ENCODE measurements at regions not wholly inside any gene's neighbourhood (a gene's known extent, or its start where the extent isn't known, plus 50 kb on each side); places are given as distances from the start of the nearest gene placed in this dataset.
"Not testable (repeated sequence)": the region's sequence is repeated elsewhere in the genome, so short reads cannot be mapped to it uniquely, and the experiment has no call there.

DNA sequence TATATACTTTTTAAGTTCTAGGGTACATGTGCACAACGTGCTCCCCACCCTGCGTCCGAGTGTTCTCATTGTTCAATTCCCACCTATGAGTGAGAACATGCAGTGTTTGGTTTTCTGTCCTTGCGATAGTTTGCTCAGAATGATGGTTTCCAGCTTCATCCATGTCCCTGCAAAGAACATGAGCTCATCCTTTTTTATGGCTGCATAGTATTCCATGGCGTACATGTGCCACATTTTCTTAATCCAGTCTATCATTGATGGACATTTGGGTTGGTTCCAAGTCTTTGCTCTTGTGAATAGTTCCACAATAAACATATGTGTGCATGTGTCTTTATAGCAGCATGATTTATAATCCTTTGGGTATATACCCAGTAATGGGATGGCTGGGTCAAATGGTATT is 148.1 kb upstream of the CHST15 start:
- not testable (repeated sequence) for H2BK120ac ChIP-seq (ENCODE audit: insufficient read depth, low read length, poor library complexity); H3K4me3 ChIP-seq (ENCODE audit: low read depth, low read length); H3K79me2 ChIP-seq (ENCODE audit: control insufficient read depth, insufficient read depth, low read length, poor library complexity); H3K4ac ChIP-seq (ENCODE audit: low read depth, low read length); H3K27me3 ChIP-seq (ENCODE audit: insufficient read depth, low read length); H2AFZ ChIP-seq (ENCODE audit: insufficient read depth, low read length, poor library complexity); H3K23ac ChIP-seq (ENCODE audit: low read length); H4K8ac ChIP-seq (ENCODE audit: low read depth, low read length); H4K91ac ChIP-seq (ENCODE audit: low read depth, low read length); H3K4me1 ChIP-seq (ENCODE audit: control insufficient read depth in 1 of 2, insufficient read depth in 2 of 2, low read length in 2 of 2); H3K27ac ChIP-seq (ENCODE audit: low read depth, low read length); H3K36me3 ChIP-seq (ENCODE audit: control insufficient read depth in 1 of 2, insufficient read depth in 2 of 2, low read length in 2 of 2); DNase-seq; H3K9me3 ChIP-seq (ENCODE audit: insufficient read depth, low read depth, low read length); H2AK5ac ChIP-seq (ENCODE audit: low read length); H3K79me1 ChIP-seq (ENCODE audit: low read length); H3K18ac ChIP-seq (ENCODE audit: low read length); H2BK12ac ChIP-seq (ENCODE audit: low read length); H2BK5ac ChIP-seq (ENCODE audit: low read depth, low read length, poor library complexity); H3K14ac ChIP-seq (ENCODE audit: low read length); H3K4me2 ChIP-seq (ENCODE audit: low read length); H4K12ac ChIP-seq (ENCODE audit: low read depth, low read length); H3K9ac ChIP-seq (ENCODE audit: low read length)
- WGBS (ENCODE audit: extremely low coverage, insufficient coverage, insufficient read length): no CpG with 5 or more reads among the region's 5 CpGs

DNA sequence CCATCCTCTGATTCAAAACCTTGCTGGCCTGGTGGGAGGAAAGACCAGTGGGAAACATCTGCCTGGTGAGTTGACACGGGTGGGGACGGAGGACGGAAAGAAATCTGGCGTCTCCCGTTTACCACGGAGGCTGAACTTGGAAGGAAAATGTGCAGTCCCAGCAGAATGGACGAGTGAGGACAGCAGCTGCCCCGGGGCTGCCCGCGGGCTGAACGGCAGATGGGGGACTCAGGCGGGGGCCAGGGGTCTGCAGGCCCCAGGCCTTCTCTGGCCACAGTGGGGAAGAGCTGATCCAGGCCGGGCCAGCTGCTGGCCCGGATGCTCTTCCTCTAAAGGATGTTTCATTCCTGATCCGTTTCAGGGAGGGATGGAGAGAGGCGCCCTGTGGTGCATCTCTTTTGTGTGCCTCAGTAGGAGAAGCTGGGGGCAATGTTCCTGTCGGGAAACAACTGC is 147.5 kb upstream of the CHST15 start:
- H3K23ac ChIP-seq (ENCODE audit: low read length): no peak overlapping the region
- H3K27me3 ChIP-seq (ENCODE audit: insufficient read depth, low read length): no peaks in the 10 kb centered on the region
- no CpG with 5 or more reads among the region's 17 CpGs for WGBS (ENCODE audit: extremely low coverage, insufficient coverage, insufficient read length)
- H3K79me1 ChIP-seq (ENCODE audit: low read length): no peaks in the 10 kb centered on the region
- H3K4me2 ChIP-seq (ENCODE audit: low read length): no peak overlapping the region
- H3K4ac ChIP-seq (ENCODE audit: low read depth, low read length): no peak overlapping the region
- H3K9me3 ChIP-seq (ENCODE audit: insufficient read depth, low read depth, low read length): peaks cover 1% of the 10 kb centered on the region
- no peak overlapping the region for H3K9ac ChIP-seq (ENCODE audit: low read length)
- H3K79me2 ChIP-seq (ENCODE audit: control insufficient read depth, insufficient read depth, low read length, poor library complexity): no peaks in the 10 kb centered on the region
- H4K12ac ChIP-seq (ENCODE audit: low read depth, low read length): no peak overlapping the region
- no peaks in the 10 kb centered on the region for H3K36me3 ChIP-seq (ENCODE audit: control insufficient read depth in 1 of 2, insufficient read depth in 2 of 2, low read length in 2 of 2)
- no peak overlapping the region for H3K14ac ChIP-seq (ENCODE audit: low read length)
- H2BK12ac ChIP-seq (ENCODE audit: low read length): no peak overlapping the region
- no peak for DNase-seq
- no peak overlapping the region for H4K91ac ChIP-seq (ENCODE audit: low read depth, low read length)
- no peak overlapping the region for H4K8ac ChIP-seq (ENCODE audit: low read depth, low read length)
- H3K4me3 ChIP-seq (ENCODE audit: low read depth, low read length): no peak overlapping the region
- no peak overlapping the region for H2BK120ac ChIP-seq (ENCODE audit: insufficient read depth, low read length, poor library complexity)
- H2AK5ac ChIP-seq (ENCODE audit: low read length): no peak overlapping the region
- no peaks in the 10 kb centered on the region for H3K4me1 ChIP-seq (ENCODE audit: control insufficient read depth in 1 of 2, insufficient read depth in 2 of 2, low read length in 2 of 2)
- no peak overlapping the region for H2BK5ac ChIP-seq (ENCODE audit: low read depth, low read length, poor library complexity)
- H3K18ac ChIP-seq (ENCODE audit: low read length): no peak overlapping the region
- no peak overlapping the region for H3K27ac ChIP-seq (ENCODE audit: low read depth, low read length)
- H2AFZ ChIP-seq (ENCODE audit: insufficient read depth, low read length, poor library complexity): no peak overlapping the region

DNA sequence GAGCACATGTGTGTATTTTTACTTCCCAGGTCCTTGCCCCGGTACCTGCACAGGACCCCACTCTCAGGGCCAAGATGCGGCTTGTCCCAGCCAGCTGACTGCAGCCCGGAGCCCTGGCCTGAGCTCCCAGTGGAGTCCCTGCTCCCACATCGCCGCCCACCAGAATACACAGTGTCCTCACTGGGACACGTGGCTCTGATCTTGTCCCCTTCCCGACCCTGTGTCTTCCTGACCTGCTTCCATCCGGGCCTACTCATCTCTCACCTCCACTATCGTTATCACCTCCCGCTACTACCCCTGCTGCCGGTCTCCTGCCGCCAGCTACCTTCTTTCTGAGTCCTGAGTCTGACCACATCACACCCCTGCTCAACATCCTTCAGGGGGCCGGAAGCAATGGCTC is 146.3 kb upstream of the CHST15 start:
- Histone ChIP-seq H3K23ac (ENCODE audit: low read length) (no peak overlapping the region), H3K4me2 (ENCODE audit: low read length) (no peak overlapping the region), H2AFZ (ENCODE audit: insufficient read depth, low read length, poor library complexity) (no peak overlapping the region), H3K18ac (ENCODE audit: low read length) (no peak overlapping the region), H3K4me1 (ENCODE audit: control insufficient read depth in 1 of 2, insufficient read depth in 2 of 2, low read length in 2 of 2) (no peaks in the 10 kb centered on the region), H4K91ac (ENCODE audit: low read depth, low read length) (no peak overlapping the region), H4K8ac (ENCODE audit: low read depth, low read length) (no peak overlapping the region), H3K27me3 (ENCODE audit: insufficient read depth, low read length) (no peaks in the 10 kb centered on the region), H2BK12ac (ENCODE audit: low read length) (no peak overlapping the region), H2AK5ac (ENCODE audit: low read length) (no peak overlapping the region), H2BK120ac (ENCODE audit: insufficient read depth, low read length, poor library complexity) (no peak overlapping the region), H2BK5ac (ENCODE audit: low read depth, low read length, poor library complexity) (no peak overlapping the region), H3K79me2 (ENCODE audit: control insufficient read depth, insufficient read depth, low read length, poor library complexity) (no peaks in the 10 kb centered on the region), H4K12ac (ENCODE audit: low read depth, low read length) (no peak overlapping the region), H3K27ac (ENCODE audit: low read depth, low read length) (no peak overlapping the region), H3K4me3 (ENCODE audit: low read depth, low read length) (no peak overlapping the region), H3K14ac (ENCODE audit: low read length) (no peak overlapping the region), H3K79me1 (ENCODE audit: low read length) (no peaks in the 10 kb centered on the region), H3K9ac (ENCODE audit: low read length) (no peak overlapping the region), H3K9me3 (ENCODE audit: insufficient read depth, low read depth, low read length) (peaks cover 1% of the 10 kb centered on the region), H3K4ac (ENCODE audit: low read depth, low read length) (no peak overlapping the region), H3K36me3 (ENCODE audit: control insufficient read depth in 1 of 2, insufficient read depth in 2 of 2, low read length in 2 of 2) (no peaks in the 10 kb centered on the region)
- no CpG with 5 or more reads among the region's 13 CpGs for WGBS (ENCODE audit: extremely low coverage, insufficient coverage, insufficient read length)
- no peak for DNase-seq

DNA sequence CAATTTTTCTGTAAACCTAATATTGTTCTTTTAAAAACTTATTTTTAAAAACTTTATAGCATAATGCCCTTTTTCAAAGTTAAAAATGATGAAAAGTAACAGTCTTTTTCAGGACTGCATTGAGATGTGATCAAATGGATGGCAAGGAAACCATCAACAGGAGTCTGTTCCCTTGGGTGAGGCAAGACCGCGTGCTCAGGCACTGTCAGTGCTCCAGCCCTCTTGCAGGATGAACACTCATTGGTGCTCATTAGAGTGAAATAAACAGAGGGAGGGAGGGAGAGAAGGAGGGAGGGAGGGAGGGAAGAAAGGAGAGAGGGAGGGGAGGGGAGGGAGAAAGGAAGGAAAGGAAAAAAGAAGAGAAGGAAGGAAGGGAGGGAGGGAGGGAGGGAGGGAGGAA is 145.7 kb upstream of the CHST15 start:
- H3K18ac ChIP-seq (ENCODE audit: low read length): no peak overlapping the region
- no peak overlapping the region for H2AFZ ChIP-seq (ENCODE audit: insufficient read depth, low read length, poor library complexity)
- no peak overlapping the region for H2AK5ac ChIP-seq (ENCODE audit: low read length)
- H3K14ac ChIP-seq (ENCODE audit: low read length): no peak overlapping the region
- whole genome bisulfite sequencing (ENCODE audit: extremely low coverage, insufficient coverage, insufficient read length): no CpG with 5 or more reads among the region's 2 CpGs
- H2BK5ac ChIP-seq (ENCODE audit: low read depth, low read length, poor library complexity): no peak overlapping the region
- no peak overlapping the region for H2BK12ac ChIP-seq (ENCODE audit: low read length)
- H4K12ac ChIP-seq (ENCODE audit: low read depth, low read length): no peak overlapping the region
- no peaks in the 10 kb centered on the region for H3K79me1 ChIP-seq (ENCODE audit: low read length)
- no peaks in the 10 kb centered on the region for H3K36me3 ChIP-seq (ENCODE audit: control insufficient read depth in 1 of 2, insufficient read depth in 2 of 2, low read length in 2 of 2)
- no peak overlapping the region for H3K4me3 ChIP-seq (ENCODE audit: low read depth, low read length)
- no peak overlapping the region for H2BK120ac ChIP-seq (ENCODE audit: insufficient read depth, low read length, poor library complexity)
- no peak overlapping the region for H4K91ac ChIP-seq (ENCODE audit: low read depth, low read length)
- H4K8ac ChIP-seq (ENCODE audit: low read depth, low read length): no peak overlapping the region
- no peak for DNase-seq
- H3K9me3 ChIP-seq (ENCODE audit: insufficient read depth, low read depth, low read length): peaks cover 1% of the 10 kb centered on the region
- no peak overlapping the region for H3K27ac ChIP-seq (ENCODE audit: low read depth, low read length)
- H3K79me2 ChIP-seq (ENCODE audit: control insufficient read depth, insufficient read depth, low read length, poor library complexity): no peaks in the 10 kb centered on the region
- H3K4ac ChIP-seq (ENCODE audit: low read depth, low read length): no peak overlapping the region
- H3K23ac ChIP-seq (ENCODE audit: low read length): no peak overlapping the region
- no peak overlapping the region for H3K4me2 ChIP-seq (ENCODE audit: low read length)
- no peaks in the 10 kb centered on the region for H3K27me3 ChIP-seq (ENCODE audit: insufficient read depth, low read length)
- no peaks in the 10 kb centered on the region for H3K4me1 ChIP-seq (ENCODE audit: control insufficient read depth in 1 of 2, insufficient read depth in 2 of 2, low read length in 2 of 2)
- H3K9ac ChIP-seq (ENCODE audit: low read length): no peak overlapping the region
